Breast epithelium (tissue), 4 donors: ENCODE measurements at regions not wholly inside any gene's neighbourhood (a gene's known extent, or its start where the extent isn't known, plus 50 kb on each side); places are given as distances from the start of the nearest gene placed in this dataset.

ENCODE experiments used
- DNase-seq, 2 donors: peaks; one replicate each; pipeline ENCODE4 v3.0.0-alpha.2; 2019; ENCODE audit warnings: low spot score in 2 of 2
- H3K27ac ChIP-seq, 2 donors: fragments of 200-600 bp; sonication (generic) in 1 of 2; one replicate each; pipeline ENCODE4 v1.5.1; 2016 to 2019; ENCODE audit warnings: mild to moderate bottlenecking in 1 of 2
- H3K27me3 ChIP-seq, 2 donors: fragments of 200-600 bp; sonication (generic) in 1 of 2; one replicate each; pipeline versions ENCODE4 v1.5.1 to v1.6.0; 2017 to 2019; ENCODE audit warnings: control low read depth in 1 of 2, mild to moderate bottlenecking in 1 of 2
- H3K36me3 ChIP-seq: fragments of 200-600 bp; one replicate; pipeline ENCODE4 v1.5.1; 2019
- H3K4me1 ChIP-seq, 2 donors: fragments of 200-600 bp; sonication (generic); one replicate each; pipeline ENCODE4 v1.5.1; 2016 to 2019; ENCODE audit warnings: control low read depth in 1 of 2
- H3K4me3 ChIP-seq, 3 donors: fragments of 200-600 bp; sonication (generic); 1 replicate in 2 of 3; 2 replicates in 1 of 3; pipeline ENCODE4 v1.5.1; 2016 to 2019; ENCODE audit warnings: mild to moderate bottlenecking in 3 of 3, moderate library complexity in 2 of 3
- H3K9me3 ChIP-seq, 2 donors: fragments of 200-600 bp; sonication (generic) in 1 of 2; one replicate each; pipeline ENCODE4 v1.5.1; 2016 to 2019; ENCODE audit warnings: control low read depth in 1 of 2
- POLR2A ChIP-seq: fragments of 450-650 bp; IDR thresholded peaks from one replicate; pipeline ENCODE4 v1.6.1; 2016; ENCODE audit warnings: antibody characterized with exemption, mild to moderate bottlenecking, moderate library complexity
- POLR2AphosphoS5 ChIP-seq, 3 donors: sonication (generic); formaldehyde crosslinking; IDR thresholded peaks; one replicate each; pipeline ENCODE4 v1.6.1; 2017; ENCODE audit warnings: antibody characterized with exemption in 3 of 3
- intact Hi-C: fragments of 100-400 bp; cut with DNase I; formaldehyde crosslinking; loops from one replicate; pipeline ENCODE4 v1.15.1; 2023; ENCODE audit warnings: low total_unique reads
- TF ChIP-seq, protein P1 (sequence below), 3 donors: fragments of 450-650 bp; IDR thresholded peaks; one replicate each; pipeline ENCODE4 v1.5.1; 2016 to 2017; ENCODE audit warnings: antibody characterized with exemption in 3 of 3, mild to moderate bottlenecking in 3 of 3, moderate library complexity in 3 of 3

DNA sequence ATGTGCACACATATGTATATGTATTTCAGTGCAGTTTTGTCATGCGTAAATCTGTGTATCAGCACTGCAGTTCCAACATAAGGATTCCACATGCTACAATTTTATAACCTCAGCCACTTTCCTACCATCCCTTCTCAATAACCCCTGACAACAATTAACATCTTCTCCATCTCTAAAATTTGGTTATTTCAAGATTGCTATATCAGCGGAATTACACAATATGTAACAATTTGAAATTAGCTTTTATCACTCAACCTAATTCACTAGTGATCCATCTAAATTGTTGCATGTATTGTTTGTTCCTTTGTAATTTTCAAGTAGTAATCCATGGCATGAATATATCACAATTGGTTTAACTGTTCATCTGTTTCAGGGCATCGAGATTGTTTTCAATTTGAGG, 511.3 kb downstream of the HAO1 start:
- no peaks in the 10 kb centered on the region for H3K4me1 ChIP-seq
- intact Hi-C loops, result no loop called here
- no peaks in the 10 kb centered on the region for H3K9me3 ChIP-seq
- H3K27ac ChIP-seq, result no peak overlapping the region
- TF ChIP-seq POLR2AphosphoS5 (IDR thresholded peaks at IDR 0.05) (no peak), POLR2A (no peak)
- TF ChIP-seq, protein P1, sequence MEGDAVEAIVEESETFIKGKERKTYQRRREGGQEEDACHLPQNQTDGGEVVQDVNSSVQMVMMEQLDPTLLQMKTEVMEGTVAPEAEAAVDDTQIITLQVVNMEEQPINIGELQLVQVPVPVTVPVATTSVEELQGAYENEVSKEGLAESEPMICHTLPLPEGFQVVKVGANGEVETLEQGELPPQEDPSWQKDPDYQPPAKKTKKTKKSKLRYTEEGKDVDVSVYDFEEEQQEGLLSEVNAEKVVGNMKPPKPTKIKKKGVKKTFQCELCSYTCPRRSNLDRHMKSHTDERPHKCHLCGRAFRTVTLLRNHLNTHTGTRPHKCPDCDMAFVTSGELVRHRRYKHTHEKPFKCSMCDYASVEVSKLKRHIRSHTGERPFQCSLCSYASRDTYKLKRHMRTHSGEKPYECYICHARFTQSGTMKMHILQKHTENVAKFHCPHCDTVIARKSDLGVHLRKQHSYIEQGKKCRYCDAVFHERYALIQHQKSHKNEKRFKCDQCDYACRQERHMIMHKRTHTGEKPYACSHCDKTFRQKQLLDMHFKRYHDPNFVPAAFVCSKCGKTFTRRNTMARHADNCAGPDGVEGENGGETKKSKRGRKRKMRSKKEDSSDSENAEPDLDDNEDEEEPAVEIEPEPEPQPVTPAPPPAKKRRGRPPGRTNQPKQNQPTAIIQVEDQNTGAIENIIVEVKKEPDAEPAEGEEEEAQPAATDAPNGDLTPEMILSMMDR (IDR thresholded peaks at IDR 0.05), result no peak
- no peak overlapping the region for H3K4me3 ChIP-seq
- no peaks in the 10 kb centered on the region for H3K27me3 ChIP-seq
- no peak for DNase-seq
- no peaks in the 10 kb centered on the region for H3K36me3 ChIP-seq

DNA sequence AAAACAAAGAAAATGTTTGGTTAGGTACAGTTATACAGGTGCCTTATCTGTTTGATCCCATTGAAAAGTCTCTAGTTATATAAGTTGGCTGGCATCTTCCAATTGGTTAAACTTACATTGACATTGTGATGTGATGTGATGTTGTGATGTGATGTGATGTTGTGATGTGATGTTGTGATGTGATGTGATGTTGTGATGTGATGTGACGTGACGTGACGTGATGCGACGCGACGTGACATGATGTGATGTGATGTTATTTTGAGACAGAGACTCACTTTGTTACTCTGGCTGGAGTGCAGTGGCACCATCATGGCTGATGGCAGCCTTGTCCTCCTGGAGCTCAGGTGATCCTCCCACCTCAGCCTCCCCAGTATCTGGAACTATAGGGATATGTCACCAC, 507.6 kb downstream of the HAO1 start:
- no peak overlapping the region for H3K27ac ChIP-seq
- no peaks in the 10 kb centered on the region for H3K4me1 ChIP-seq
- intact Hi-C loops, result no loop called here
- no peaks in the 10 kb centered on the region for H3K9me3 ChIP-seq
- H3K4me3 ChIP-seq, result no peak overlapping the region
- no peak for DNase-seq
- no peaks in the 10 kb centered on the region for H3K36me3 ChIP-seq
- TF ChIP-seq, protein P1 (IDR thresholded peaks at IDR 0.05), result no peak
- TF ChIP-seq POLR2AphosphoS5 (IDR thresholded peaks at IDR 0.05) (no peak), POLR2A (no peak)
- no peaks in the 10 kb centered on the region for H3K27me3 ChIP-seq

GRCh38 chr20:7437311-7437710, 502.9 kb downstream of the HAO1 start:
- Histone ChIP-seq H3K27me3 (no peaks in the 10 kb centered on the region), H3K9me3 (no peaks in the 10 kb centered on the region), H3K4me1 (no peaks in the 10 kb centered on the region), H3K4me3 (no peak overlapping the region), H3K27ac (no peak overlapping the region), H3K36me3 (no peaks in the 10 kb centered on the region)
- TF ChIP-seq, protein P1 (IDR thresholded peaks at IDR 0.05), result no peak
- TF ChIP-seq POLR2A (no peak), POLR2AphosphoS5 (IDR thresholded peaks at IDR 0.05) (no peak)
- intact Hi-C loops, result no loop called here
- no peak for DNase-seq

- DNase-seq, result no peak
- H3K4me3 ChIP-seq, result no peak overlapping the region
- no peak overlapping the region for H3K27ac ChIP-seq
- H3K9me3 ChIP-seq, result no peaks in the 10 kb centered on the region
- H3K4me1 ChIP-seq, result no peaks in the 10 kb centered on the region
- H3K36me3 ChIP-seq, result no peaks in the 10 kb centered on the region
- H3K27me3 ChIP-seq, result no peaks in the 10 kb centered on the region
- intact Hi-C loops, result no loop called here
- TF ChIP-seq POLR2A, result no peak
- TF ChIP-seq POLR2AphosphoS5 (IDR thresholded peaks at IDR 0.05), result no peak
- TF ChIP-seq, protein P1 (IDR thresholded peaks at IDR 0.05), result no peak
Observed at GRCh38 chr20:7449269-7449668, 491.0 kb downstream of the HAO1 start.

GRCh38 chr20:7452890-7453289, 487.4 kb downstream of the HAO1 start:
- Histone ChIP-seq H3K27ac (no peak overlapping the region), H3K4me3 (no peak overlapping the region), H3K9me3 (no peaks in the 10 kb centered on the region), H3K27me3 (no peaks in the 10 kb centered on the region), H3K4me1 (no peaks in the 10 kb centered on the region), H3K36me3 (no peaks in the 10 kb centered on the region)
- TF ChIP-seq, protein P1 (IDR thresholded peaks at IDR 0.05), result no peak
- no peak for TF ChIP-seq POLR2A
- no peak for TF ChIP-seq POLR2AphosphoS5 (IDR thresholded peaks at IDR 0.05)
- intact Hi-C loops, result no loop called here
- no peak for DNase-seq
